ENCODE measurements at regions not wholly inside any gene's neighbourhood (a gene's known extent, or its start where the extent isn't known, plus 50 kb on each side); places are given as distances from the start of the nearest gene placed in this dataset.
"Not testable (repeated sequence)": the region's sequence is repeated elsewhere in the genome, so short reads cannot be mapped to it uniquely, and the experiment has no call there.

- DNase-seq (ENCODE audit: low read depth, low spot score), result no peak
Observed at GRCh38 chr2:13596233-13596632, 879.5 kb downstream of the TRIB2 start.

- no peak for DNase-seq (ENCODE audit: low read depth, low spot score)
Observed at GRCh38 chr2:13597176-13597575, 880.4 kb downstream of the TRIB2 start.

GRCh38 chr2:13601506-13601905 lies 884.8 kb downstream of the TRIB2 start:
- no peak for DNase-seq (ENCODE audit: low read depth, low spot score)

GRCh38 chr2:13604951-13605661 lies 888.4 kb downstream of the TRIB2 start:
- no peak for DNase-seq (ENCODE audit: low read depth, low spot score)

GRCh38 chr2:13607139-13607538 lies 890.4 kb downstream of the TRIB2 start:
- no peak for DNase-seq (ENCODE audit: low read depth, low spot score)

- DNase-seq (ENCODE audit: low read depth, low spot score), result no peak
Observed at GRCh38 chr2:13611939-13612338, 895.2 kb downstream of the TRIB2 start.

- no peak for DNase-seq (ENCODE audit: low read depth, low spot score)
Observed at GRCh38 chr2:13616059-13616458, 899.3 kb downstream of the TRIB2 start.

GRCh38 chr2:13616616-13617015 lies 899.9 kb downstream of the TRIB2 start:
- no peak for DNase-seq (ENCODE audit: low read depth, low spot score)

- DNase-seq (ENCODE audit: low read depth, low spot score), result no peak
Observed at GRCh38 chr2:13628122-13628521, 911.4 kb downstream of the TRIB2 start.

GRCh38 chr2:13638181-13638580 lies 921.4 kb downstream of the TRIB2 start:
- no peak for DNase-seq (ENCODE audit: low read depth, low spot score)

- no peak for DNase-seq (ENCODE audit: low read depth, low spot score)
Observed at GRCh38 chr2:13649918-13650317, 933.2 kb downstream of the TRIB2 start.

- DNase-seq (ENCODE audit: low read depth, low spot score), result no peak
Observed at GRCh38 chr2:13650586-13651180, 933.9 kb downstream of the TRIB2 start.

- no peak for DNase-seq (ENCODE audit: low read depth, low spot score)
Observed at GRCh38 chr2:13651684-13652131, 935.0 kb downstream of the TRIB2 start.

GRCh38 chr2:13652531-13653313 lies 936.0 kb downstream of the TRIB2 start:
- no peak for DNase-seq (ENCODE audit: low read depth, low spot score)

- DNase-seq (ENCODE audit: low read depth, low spot score), result no peak
Observed at GRCh38 chr2:13654416-13654815, 937.7 kb downstream of the TRIB2 start.

- no peak for DNase-seq (ENCODE audit: low read depth, low spot score)
Observed at GRCh38 chr2:13660231-13660630, 943.5 kb downstream of the TRIB2 start.

GRCh38 chr2:13662055-13662454 lies 945.3 kb downstream of the TRIB2 start:
- no peak for DNase-seq (ENCODE audit: low read depth, low spot score)

- no peak for DNase-seq (ENCODE audit: low read depth, low spot score)
Observed at GRCh38 chr2:13666582-13667414, 950.1 kb downstream of the TRIB2 start.

GRCh38 chr2:13667415-13667757 lies 950.6 kb downstream of the TRIB2 start:
- no peak for DNase-seq (ENCODE audit: low read depth, low spot score)

- no peak for DNase-seq (ENCODE audit: low read depth, low spot score)
Observed at GRCh38 chr2:13669607-13670006, 952.9 kb downstream of the TRIB2 start.

GRCh38 chr2:13673821-13674220 lies 957.1 kb downstream of the TRIB2 start:
- DNase-seq (ENCODE audit: low read depth, low spot score), result not testable (repeated sequence)

GRCh38 chr2:13676269-13676668 lies 956.2 kb upstream of the LRATD1 start:
- no peak for DNase-seq (ENCODE audit: low read depth, low spot score)
